Epithelial cell of esophagus (primary cell): ENCODE measurements at regions not wholly inside any gene's neighbourhood (a gene's known extent, or its start where the extent isn't known, plus 50 kb on each side); places are given as distances from the start of the nearest gene placed in this dataset.

ENCODE experiments used
- DNase-seq: peaks from one replicate; pipeline ENCODE4 v3.0.0; 2010; ENCODE audit warnings: low read depth
- H3K4me3 ChIP-seq: 2 replicates; pipeline ENCODE4 v1.5.1; 2011; ENCODE audit warnings: mild to moderate bottlenecking, low read length, control low read depth
- TF ChIP-seq, protein P1 (sequence below): IDR thresholded peaks from 2 replicates; pipeline ENCODE4 v1.5.1; 2011; ENCODE audit warnings: low read depth, mild to moderate bottlenecking, low read length, control low read depth, inconsistent platforms; ENCODE audit not compliant: insufficient read depth; ENCODE audit errors: missing control alignments

GRCh38 chr14:71488703-71489191, 443.5 kb upstream of the RGS6 start:
- H3K4me3 ChIP-seq, result no peak overlapping the region
- TF ChIP-seq, protein P1, sequence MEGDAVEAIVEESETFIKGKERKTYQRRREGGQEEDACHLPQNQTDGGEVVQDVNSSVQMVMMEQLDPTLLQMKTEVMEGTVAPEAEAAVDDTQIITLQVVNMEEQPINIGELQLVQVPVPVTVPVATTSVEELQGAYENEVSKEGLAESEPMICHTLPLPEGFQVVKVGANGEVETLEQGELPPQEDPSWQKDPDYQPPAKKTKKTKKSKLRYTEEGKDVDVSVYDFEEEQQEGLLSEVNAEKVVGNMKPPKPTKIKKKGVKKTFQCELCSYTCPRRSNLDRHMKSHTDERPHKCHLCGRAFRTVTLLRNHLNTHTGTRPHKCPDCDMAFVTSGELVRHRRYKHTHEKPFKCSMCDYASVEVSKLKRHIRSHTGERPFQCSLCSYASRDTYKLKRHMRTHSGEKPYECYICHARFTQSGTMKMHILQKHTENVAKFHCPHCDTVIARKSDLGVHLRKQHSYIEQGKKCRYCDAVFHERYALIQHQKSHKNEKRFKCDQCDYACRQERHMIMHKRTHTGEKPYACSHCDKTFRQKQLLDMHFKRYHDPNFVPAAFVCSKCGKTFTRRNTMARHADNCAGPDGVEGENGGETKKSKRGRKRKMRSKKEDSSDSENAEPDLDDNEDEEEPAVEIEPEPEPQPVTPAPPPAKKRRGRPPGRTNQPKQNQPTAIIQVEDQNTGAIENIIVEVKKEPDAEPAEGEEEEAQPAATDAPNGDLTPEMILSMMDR, result no peak
- DNase-seq, result no peak

- TF ChIP-seq, protein P1, result no peak
- no peak for DNase-seq
- no peak overlapping the region for H3K4me3 ChIP-seq
Measured at GRCh38 chr14:71489742-71490141, 442.5 kb upstream of the RGS6 start.

- DNase-seq, result no peak
- no peak overlapping the region for H3K4me3 ChIP-seq
- TF ChIP-seq, protein P1, result no peak
Measured at GRCh38 chr14:71491931-71492330, 440.3 kb upstream of the RGS6 start.

DNA sequence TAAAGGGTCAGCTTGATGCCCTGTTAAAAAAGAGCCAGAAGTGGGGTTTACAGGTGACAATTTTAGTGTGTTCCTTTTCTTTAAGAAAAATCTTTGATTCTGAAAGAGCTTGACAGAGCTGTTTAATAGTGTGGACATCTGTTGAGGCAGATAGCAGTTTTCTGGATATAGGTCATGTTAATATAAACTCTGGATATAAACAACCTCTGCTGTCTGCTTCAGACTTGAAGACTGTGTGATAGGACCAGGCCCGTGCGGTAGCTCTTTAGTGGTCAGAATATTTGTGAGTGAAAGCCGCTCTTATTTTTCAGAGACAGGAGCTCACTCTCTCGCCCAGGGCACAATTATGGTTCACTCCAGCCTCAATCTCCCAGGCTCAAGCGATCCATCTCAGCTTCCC, 439.9 kb upstream of the RGS6 start:
- DNase-seq, result no peak
- no peak overlapping the region for H3K4me3 ChIP-seq
- TF ChIP-seq, protein P1, result no peak

DNA sequence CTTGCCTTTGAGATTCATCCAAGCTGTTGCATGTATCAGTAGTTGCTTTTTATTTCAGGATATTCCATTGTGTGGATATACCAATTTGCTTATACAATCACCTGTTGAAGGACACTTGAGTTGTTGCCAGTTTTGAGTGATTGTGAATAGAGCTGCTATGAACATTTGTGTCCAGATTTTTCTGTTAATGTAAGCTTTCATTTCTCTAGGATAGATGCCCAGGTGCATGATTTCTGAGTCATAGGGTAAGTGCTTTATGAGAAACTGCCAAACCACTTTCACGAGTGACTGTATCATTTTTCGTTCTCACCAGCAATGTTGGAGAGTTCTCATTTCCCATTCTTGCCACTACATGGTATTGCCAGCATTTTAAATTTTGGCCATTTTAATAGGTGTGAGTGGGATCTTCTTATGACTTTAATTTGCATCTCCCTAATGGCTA, 434.6 kb upstream of the RGS6 start:
- no peak overlapping the region for H3K4me3 ChIP-seq
- TF ChIP-seq, protein P1, result no peak
- DNase-seq, result peak; percentile 63

DNA sequence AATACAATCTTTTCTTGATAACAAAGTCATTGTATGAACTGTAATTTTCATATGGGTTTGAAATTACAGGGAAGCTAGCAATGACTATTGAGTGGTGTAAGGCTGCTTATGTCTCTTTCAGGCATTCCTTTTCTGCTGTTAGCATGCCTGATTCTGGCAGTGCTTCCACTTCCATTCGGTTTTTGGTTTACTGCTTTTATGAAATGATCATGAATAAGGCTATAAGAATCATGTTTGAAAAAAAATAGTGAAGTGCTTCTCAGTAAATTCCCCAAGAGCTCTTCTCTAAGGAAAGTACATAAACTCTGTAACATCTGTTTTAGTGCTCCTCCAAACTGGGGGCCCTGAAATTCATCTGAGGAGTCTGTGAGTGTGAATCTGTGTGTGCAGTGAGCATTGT, 434.0 kb upstream of the RGS6 start:
- DNase-seq, result no peak
- TF ChIP-seq, protein P1, result no peak
- H3K4me3 ChIP-seq, result no peak overlapping the region

GRCh38 chr14:71499018-71499417, 433.2 kb upstream of the RGS6 start:
- TF ChIP-seq, protein P1, result no peak
- no peak for DNase-seq
- H3K4me3 ChIP-seq, result no peak overlapping the region
